SK-N-SH treated with all-trans-retinoic acid at 6 μM for 48 hours (cell line): ENCODE measurements at regions not wholly inside any gene's neighbourhood (a gene's known extent, or its start where the extent isn't known, plus 50 kb on each side); places are given as distances from the start of the nearest gene placed in this dataset.

Experiments
- ESRRG ChIP-seq: fragments of 250-450 bp; sonication (Bioruptor Pico); IDR thresholded peaks from 2 replicates; pipeline ENCODE4 v1.6.1; 2021; ENCODE audit warnings: mild to moderate bottlenecking
- RARB ChIP-seq: fragments of 250-450 bp; sonication (Bioruptor Pico); IDR thresholded peaks from 2 replicates; pipeline ENCODE4 v1.8.0; 2021; ENCODE audit warnings: mild to moderate bottlenecking, moderate library complexity
- ZFP30 ChIP-seq: fragments of 450-650 bp; formaldehyde crosslinking; IDR thresholded peaks from 2 replicates; pipeline ENCODE4 v1.5.0; 2022; ENCODE audit warnings: mild to moderate bottlenecking, moderate library complexity
- ZNF565 ChIP-seq: fragments of 450-650 bp; formaldehyde crosslinking; conservative IDR thresholded peaks from 2 replicates; pipeline ENCODE4 v1.5.0; 2020; ENCODE audit warnings: low read depth, mild to moderate bottlenecking, moderate library complexity
- TF ChIP-seq, protein P1 (sequence below): fragments of 250-450 bp; sonication (Bioruptor Pico); IDR thresholded peaks from 2 replicates; pipeline ENCODE4 v1.8.0; 2020; ENCODE audit warnings: mild to moderate bottlenecking, moderate library complexity, borderline replicate concordance
- TF ChIP-seq, protein P2 (sequence below): fragments of 250-450 bp; sonication (Bioruptor Pico); IDR thresholded peaks from 2 replicates; pipeline ENCODE4 v1.5.0; 2020; ENCODE audit warnings: mild to moderate bottlenecking, moderate library complexity
- TF ChIP-seq, protein P3 (sequence below): fragments of 250-450 bp; sonication (Bioruptor Pico); IDR thresholded peaks from 2 replicates; pipeline ENCODE4 v1.5.1; 2020; ENCODE audit warnings: low read depth, mild to moderate bottlenecking, moderate library complexity

DNA sequence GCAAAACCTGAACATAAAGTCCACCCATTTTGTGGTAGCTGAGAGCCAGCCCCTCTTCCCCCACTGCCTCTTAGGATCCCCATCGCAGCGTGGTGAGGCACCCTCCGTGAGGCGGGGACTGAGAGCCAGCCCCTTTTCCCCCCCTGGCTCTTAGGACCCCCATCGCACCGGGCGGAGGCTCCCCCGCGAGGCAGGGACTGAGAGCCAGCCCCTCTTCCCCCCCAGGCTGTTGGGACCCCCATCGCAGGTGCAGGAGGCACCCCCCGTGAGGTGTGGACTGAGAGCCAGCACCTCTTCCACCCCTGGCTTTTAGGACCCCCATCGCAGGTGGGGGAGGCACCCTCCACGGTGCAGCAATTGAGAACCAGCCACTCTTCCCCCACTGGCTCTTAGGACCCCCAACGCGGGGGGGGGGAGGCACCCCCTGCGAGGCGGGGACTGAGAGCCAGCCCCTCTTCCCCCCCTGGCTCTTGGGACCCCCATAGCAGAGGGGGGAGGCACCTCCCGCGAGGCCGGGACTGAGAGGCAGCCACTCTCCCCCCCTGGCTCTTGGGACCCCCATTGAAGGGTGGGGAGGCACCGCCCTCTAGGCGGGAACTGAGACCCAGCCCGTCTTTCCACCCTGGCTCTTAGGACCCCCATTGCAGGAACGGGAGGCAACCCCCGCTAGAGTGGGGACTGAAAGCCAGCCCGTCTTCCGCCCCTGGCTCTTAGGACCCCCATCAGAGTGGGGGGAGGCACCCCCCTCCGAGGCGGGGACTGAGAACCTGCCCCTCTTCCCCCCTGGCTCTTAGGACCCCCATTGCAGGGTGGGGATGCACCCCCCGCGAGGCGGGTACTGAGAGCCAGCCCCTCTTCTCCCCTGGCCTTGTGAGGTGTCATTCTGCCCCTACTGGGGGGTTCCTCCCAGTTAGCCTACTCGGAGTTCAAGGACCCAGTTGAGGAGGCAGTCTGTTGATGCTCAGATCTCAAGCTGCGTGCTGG, 366.4 kb upstream of the SPRY2 start:
- no peak for TF ChIP-seq ZNF565 (CRISPR knock-in tag)
- TF ChIP-seq, protein P1, sequence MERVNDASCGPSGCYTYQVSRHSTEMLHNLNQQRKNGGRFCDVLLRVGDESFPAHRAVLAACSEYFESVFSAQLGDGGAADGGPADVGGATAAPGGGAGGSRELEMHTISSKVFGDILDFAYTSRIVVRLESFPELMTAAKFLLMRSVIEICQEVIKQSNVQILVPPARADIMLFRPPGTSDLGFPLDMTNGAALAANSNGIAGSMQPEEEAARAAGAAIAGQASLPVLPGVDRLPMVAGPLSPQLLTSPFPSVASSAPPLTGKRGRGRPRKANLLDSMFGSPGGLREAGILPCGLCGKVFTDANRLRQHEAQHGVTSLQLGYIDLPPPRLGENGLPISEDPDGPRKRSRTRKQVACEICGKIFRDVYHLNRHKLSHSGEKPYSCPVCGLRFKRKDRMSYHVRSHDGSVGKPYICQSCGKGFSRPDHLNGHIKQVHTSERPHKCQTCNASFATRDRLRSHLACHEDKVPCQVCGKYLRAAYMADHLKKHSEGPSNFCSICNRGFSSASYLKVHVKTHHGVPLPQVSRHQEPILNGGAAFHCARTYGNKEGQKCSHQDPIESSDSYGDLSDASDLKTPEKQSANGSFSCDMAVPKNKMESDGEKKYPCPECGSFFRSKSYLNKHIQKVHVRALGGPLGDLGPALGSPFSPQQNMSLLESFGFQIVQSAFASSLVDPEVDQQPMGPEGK (CRISPR knock-in tag): no peak
- TF ChIP-seq RARB (CRISPR knock-in tag): no peak
- no peak for TF ChIP-seq ZFP30
- TF ChIP-seq ESRRG: no peak
- TF ChIP-seq, protein P2, sequence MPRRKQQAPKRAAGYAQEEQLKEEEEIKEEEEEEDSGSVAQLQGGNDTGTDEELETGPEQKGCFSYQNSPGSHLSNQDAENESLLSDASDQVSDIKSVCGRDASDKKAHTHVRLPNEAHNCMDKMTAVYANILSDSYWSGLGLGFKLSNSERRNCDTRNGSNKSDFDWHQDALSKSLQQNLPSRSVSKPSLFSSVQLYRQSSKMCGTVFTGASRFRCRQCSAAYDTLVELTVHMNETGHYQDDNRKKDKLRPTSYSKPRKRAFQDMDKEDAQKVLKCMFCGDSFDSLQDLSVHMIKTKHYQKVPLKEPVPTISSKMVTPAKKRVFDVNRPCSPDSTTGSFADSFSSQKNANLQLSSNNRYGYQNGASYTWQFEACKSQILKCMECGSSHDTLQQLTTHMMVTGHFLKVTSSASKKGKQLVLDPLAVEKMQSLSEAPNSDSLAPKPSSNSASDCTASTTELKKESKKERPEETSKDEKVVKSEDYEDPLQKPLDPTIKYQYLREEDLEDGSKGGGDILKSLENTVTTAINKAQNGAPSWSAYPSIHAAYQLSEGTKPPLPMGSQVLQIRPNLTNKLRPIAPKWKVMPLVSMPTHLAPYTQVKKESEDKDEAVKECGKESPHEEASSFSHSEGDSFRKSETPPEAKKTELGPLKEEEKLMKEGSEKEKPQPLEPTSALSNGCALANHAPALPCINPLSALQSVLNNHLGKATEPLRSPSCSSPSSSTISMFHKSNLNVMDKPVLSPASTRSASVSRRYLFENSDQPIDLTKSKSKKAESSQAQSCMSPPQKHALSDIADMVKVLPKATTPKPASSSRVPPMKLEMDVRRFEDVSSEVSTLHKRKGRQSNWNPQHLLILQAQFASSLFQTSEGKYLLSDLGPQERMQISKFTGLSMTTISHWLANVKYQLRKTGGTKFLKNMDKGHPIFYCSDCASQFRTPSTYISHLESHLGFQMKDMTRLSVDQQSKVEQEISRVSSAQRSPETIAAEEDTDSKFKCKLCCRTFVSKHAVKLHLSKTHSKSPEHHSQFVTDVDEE (CRISPR knock-in tag): no peak
- TF ChIP-seq, protein P3, sequence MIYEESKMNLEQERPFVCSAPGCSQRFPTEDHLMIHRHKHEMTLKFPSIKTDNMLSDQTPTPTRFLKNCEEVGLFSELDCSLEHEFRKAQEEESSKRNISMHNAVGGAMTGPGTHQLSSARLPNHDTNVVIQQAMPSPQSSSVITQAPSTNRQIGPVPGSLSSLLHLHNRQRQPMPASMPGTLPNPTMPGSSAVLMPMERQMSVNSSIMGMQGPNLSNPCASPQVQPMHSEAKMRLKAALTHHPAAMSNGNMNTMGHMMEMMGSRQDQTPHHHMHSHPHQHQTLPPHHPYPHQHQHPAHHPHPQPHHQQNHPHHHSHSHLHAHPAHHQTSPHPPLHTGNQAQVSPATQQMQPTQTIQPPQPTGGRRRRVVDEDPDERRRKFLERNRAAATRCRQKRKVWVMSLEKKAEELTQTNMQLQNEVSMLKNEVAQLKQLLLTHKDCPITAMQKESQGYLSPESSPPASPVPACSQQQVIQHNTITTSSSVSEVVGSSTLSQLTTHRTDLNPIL (CRISPR knock-in tag): no peak
